HG03066 (cell line): ENCODE measurements at regions not wholly inside any gene's neighbourhood (a gene's known extent, or its start where the extent isn't known, plus 50 kb on each side); places are given as distances from the start of the nearest gene placed in this dataset.

Experiments
- ATAC-seq: cut with Tn5 transposase; IDR thresholded peaks from one replicate; pipeline ENCODE4 v1.9.1; 2021; ENCODE audit warnings: low read depth; ENCODE audit not compliant: unreplicated experiment

- peak; percentile 85 for ATAC-seq
Observed at GRCh38 chr12:29073631-29074239, 75.3 kb upstream of the FAR2 start.

- no peak for ATAC-seq
Observed at GRCh38 chr12:29081101-29081500, 68.0 kb upstream of the FAR2 start.

- no peak for ATAC-seq
Observed at GRCh38 chr12:29082522-29082921, 66.6 kb upstream of the FAR2 start.

- no peak for ATAC-seq
Observed at GRCh38 chr12:29086325-29087271, 62.5 kb upstream of the FAR2 start.

GRCh38 chr12:29088611-29089219, 60.4 kb upstream of the FAR2 start:
- no peak for ATAC-seq
